DOHH2 (cell line): ENCODE measurements at regions not wholly inside any gene's neighbourhood (a gene's known extent, or its start where the extent isn't known, plus 50 kb on each side); places are given as distances from the start of the nearest gene placed in this dataset.

Source experiments
- CTCF ChIP-seq: fragments of 200-600 bp; sonication (generic); IDR thresholded peaks from one replicate; pipeline ENCODE4 v1.5.1; 2014; ENCODE audit warnings: antibody characterized with exemption, mild to moderate bottlenecking, low read depth, low read length; ENCODE audit not compliant: poor library complexity, severe bottlenecking
- EZH2phosphoT487 ChIP-seq: fragments of 200-600 bp; sonication (generic); IDR thresholded peaks from 2 replicates; pipeline ENCODE4 v1.6.1; 2017; ENCODE audit warnings: borderline replicate concordance, mild to moderate bottlenecking, antibody characterized with exemption, low read length, moderate library complexity, mixed read lengths

- TF ChIP-seq CTCF (no peak), EZH2phosphoT487 (no peak)
Measured at GRCh38 chr14:65877624-65878023, 465.1 kb downstream of the FUT8 start.
